Cardiac septum (tissue), 1 donor: ENCODE measurements at regions not wholly inside any gene's neighbourhood (a gene's known extent, or its start where the extent isn't known, plus 50 kb on each side); places are given as distances from the start of the nearest gene placed in this dataset.

ENCODE experiments used
- DNase-seq: peaks from one replicate; pipeline ENCODE4 v3.0.0-alpha.2; 2020; ENCODE audit warnings: low spot score
- intact Hi-C: fragments of 100-400 bp; cut with DNase I; formaldehyde crosslinking; loops from one replicate; pipeline ENCODE4 v1.14.0; 2022
- donor health status: DM: no; HTN: no; CAD: no.

DNA sequence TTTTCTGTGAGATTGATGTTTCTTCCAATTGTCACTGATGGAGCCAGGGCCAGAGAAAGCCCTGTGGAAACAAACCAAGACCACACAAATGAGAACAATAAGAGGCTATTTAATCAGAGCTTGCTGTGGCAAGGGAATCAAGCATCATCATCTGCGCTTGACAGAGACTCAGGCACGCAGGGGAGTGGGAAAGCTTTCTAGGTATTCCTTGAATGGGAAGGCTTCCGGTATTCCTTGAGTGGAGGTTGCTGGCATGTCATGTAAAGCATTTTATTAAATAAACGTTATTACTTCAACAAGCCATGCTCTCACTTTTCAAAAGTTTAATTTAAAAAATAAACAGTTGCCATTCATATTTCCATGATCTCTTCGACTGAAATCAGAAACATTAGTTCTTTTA lies 194.6 kb upstream of the SYT4 start:
- intact Hi-C loops, result no loop called here

DNA sequence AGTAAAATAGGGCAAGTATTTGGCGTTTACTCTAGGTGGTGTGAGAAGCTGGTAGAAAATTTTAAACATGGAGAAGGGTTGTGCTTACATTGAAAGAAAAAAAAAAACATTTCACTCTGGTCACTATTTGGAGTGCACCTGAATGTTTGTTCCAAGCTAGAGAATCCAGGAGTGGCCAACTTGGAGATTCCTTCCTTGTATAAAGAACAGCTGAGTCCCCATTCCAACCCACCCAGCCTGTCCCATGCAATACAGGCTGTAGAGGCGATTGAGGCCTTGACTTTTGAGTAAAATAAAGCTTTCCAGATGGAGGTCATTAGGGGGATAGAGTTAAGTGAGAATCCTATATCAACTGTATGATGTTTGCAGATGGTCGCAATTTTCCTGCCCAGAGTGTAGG lies 203.8 kb upstream of the SYT4 start:
- intact Hi-C loops, result no loop called here
- DNase-seq, result no peak

More for the DNA sequence above, 194.6 kb upstream of the SYT4 start:
- no peak for DNase-seq

DNA sequence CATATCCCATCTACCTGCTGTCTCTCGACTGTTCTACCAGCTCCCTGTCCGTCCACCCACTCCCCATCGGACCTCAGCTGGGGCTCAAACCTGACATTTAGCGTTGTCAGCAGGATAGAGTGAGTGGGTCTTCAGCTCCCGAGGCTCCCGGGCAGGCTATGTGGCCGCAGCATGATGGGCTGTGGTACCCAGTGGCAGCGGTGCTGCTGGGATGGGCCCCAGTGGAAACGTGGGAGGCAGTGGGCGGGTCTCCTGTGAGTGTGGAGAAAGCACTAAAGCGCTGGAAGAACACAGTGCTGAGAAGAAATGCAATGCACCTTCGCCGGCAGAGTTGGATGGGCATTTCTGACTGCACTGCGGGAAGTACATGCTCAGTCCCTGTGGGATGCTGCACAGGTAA lies 204.8 kb upstream of the SYT4 start:
- intact Hi-C loops, result no loop called here

DNA sequence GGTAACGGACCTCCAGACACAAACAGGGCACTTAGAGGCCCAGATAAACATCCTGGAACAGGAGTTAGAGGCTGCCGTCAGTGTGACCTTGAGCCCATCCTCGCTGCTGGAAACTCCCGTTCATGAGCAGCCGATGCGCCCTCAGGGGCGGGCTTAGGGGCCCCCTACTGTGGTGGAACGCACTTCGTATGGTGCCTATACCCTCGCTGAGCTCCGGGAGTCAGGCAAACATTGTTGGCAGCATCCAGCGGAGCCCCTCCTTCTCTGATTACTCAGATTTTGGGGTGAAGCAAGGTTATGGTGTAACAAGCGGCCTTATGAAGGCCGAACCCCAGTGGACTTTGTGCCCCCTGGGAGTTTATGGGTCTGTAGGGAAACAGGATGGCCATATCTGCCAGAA lies 205.3 kb upstream of the SYT4 start:
- no peak for DNase-seq
- intact Hi-C loops, result no loop called here

More for the DNA sequence above, 204.8 kb upstream of the SYT4 start:
- no peak for DNase-seq

DNA sequence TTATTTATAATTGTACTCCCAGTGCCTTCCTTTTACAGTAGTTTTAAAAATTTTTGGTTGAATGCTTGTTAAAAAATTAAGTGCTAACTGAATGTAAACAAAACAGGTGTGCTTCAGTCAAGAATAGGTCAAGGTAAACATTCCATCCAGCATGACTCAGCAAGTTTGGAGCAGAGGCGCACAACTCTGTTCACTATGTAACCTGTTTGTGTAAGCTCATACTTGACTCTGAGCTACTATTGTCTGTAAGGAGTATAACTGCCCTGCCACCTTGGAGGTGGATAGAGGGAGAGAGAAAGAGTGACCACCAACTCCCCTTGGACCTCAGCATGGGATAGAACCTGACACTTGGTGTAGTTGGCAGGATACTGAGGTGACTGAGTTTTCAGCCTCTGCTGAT lies 207.4 kb upstream of the SYT4 start:
- intact Hi-C loops, result no loop called here

DNA sequence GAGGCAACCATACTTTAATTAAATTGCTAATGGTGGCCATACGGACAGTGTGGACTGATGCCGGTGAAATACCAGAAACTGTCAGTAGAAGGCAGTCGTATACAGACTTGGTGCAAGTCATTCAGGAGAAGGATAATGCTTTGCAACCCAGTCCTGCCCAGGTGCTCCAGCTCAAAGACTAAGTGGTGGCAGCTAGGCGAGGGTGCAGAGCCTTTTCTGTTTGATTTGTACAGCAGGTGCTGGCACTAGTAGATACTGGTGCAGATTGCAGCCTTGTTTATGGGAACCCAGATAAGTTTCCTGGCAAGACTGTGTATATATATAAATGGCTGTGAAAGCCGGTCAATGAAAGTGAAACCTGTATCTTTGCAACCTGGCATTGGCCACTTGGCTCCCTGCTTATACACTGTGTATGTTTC lies 208.3 kb upstream of the SYT4 start:
- no peak for DNase-seq
- intact Hi-C loops, result no loop called here

More for the DNA sequence above, 207.4 kb upstream of the SYT4 start:
- DNase-seq, result no peak

DNA sequence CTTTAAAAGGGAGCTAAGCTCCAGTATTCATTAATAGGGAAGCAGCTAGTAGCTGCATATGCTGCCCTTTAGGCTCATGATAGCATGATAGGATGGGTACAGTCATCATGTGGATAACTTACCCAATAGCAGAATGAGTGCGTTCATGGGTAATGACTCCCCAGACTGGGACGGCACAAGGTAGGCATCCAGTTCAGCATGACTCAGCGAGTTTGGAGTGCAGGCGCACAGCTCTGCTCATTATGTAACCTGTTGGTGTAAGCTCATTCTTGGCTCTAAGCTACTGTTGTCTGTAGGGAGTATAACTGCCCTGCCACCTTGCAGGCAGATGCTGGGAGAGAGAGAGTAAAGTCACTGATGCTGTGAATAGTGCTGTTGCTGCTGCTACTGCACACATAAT lies 209.2 kb upstream of the SYT4 start:
- intact Hi-C loops, result no loop called here
- DNase-seq, result no peak

DNA sequence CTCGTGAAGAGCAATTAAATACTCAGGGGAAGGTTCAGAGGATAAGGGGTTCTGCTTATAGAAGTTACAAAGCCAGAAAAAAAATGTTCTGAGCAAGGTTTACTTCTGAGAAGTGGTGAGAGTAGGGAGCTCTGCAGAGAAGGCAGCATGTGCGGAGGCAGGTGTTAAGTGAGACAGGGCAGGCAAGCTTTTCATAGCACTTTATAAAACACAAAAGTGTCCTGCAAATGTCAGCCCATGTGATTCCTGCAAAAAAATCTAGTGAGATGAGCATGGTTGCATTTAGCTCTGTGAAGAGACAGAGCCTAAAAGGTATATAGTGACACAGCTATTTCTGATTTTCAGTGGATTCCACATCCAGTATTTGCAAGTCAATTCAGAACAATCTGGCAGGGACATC lies 223.8 kb upstream of the SYT4 start:
- no peak for DNase-seq
- intact Hi-C loops, result no loop called here

DNA sequence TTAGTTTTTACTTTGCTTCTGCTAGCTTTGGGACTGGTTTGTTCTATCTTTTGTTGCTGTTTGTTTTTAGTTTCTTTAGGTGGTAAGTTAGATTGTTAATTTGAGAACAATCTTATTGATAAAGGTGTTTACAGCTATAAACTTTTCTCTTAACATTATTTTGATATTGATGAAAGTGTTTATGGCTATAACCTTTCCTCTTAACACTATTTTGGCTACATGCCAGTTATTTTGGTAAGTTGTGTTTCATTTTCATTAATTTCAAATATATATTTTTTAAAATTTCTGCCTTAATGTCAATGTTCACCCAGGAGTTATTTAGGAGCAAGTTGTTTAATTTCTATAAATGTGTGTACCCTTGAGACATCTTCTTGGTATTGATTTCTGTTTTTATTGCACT lies 229.6 kb upstream of the SYT4 start:
- intact Hi-C loops, result no loop called here
- no peak for DNase-seq

DNA sequence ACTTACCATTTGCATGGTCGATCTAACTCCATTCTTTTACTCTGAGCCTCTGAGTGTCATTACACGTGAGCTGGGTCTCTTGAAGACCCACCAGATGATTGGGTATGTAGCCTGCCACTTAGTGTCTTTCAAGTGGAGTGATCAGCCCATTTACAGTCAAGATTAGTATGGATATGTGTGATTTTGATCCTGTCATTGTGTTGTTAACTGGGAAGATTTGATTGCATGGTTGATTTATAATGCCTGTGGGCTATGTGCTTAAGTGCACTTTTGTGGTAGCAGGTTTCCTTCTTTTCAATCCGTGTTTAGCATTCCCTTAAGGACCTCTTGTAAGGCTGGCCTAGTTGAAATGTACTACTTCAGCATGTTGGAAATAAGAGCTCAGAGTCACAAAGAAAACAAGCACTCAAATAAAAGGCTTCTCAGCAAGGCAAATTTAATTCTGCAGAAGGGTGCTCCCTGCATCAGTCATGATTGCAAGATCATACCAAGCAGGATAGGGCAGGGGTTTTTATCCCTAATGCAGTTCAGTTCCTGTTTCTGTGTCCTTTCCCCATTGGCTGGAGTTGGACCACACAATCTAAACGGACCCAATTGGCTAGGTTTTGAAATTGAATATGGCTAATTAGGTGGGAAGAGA lies 230.7 kb upstream of the SYT4 start:
- DNase-seq, result no peak
- intact Hi-C loops, result no loop called here

DNA sequence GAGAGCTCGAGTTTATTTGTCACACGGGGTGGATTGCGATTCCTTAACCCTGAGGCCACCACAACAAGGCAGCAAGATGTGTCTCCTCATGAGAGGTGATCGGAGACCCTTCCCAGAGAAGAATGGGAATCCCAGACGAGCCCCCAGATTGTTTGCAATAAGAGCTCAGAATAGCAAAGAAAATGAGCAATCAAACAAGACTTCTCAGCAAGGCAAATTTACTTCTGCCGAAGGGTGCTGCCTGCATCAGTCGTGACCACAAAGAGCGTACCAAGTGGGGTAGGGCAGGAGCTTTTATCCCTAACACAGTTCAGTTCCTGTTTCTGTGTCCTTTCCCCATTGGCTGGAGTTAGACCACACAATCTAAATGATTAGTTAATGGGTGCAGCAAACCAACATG lies 237.5 kb upstream of the SYT4 start:
- intact Hi-C loops, result no loop called here
- no peak for DNase-seq

DNA sequence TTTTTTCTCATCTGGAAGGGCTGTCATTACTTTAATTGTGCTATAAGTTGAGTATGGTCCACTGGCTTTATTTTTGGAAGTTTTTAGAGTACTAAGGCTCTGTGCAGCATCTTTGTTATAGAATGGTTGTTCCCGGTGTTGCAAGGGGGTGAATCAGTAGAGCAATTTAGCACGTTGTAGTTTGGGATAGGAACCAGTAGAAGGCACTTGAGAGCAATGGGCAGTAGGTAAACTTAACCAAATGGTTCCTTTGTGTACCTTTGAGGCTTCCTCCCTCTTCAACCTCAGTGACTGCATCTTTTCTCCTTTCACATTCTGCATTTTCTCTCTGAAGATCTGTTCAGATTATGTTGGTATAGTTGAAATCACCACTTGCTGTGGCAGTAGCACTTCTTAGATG lies 238.2 kb upstream of the SYT4 start:
- intact Hi-C loops, result no loop called here
- DNase-seq, result no peak

DNA sequence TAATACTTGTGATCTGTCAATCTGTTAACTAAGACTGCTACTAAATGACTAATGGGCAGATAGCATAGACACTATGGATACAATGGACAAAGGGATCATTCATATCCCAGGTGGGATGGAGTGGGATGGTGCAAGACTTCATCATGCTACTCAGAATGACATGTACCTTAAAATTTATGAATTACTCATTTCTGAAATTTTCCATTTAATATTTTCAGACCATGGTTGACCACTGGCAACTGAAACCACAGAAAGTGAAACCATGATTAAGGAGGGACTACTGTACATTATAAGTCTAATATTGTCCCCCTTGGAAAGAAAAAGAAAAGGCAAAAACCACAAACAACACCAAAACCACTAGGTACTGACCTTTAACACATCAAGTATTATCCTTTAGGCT lies 247.0 kb upstream of the SYT4 start:
- DNase-seq, result no peak
- intact Hi-C loops, result no loop called here

DNA sequence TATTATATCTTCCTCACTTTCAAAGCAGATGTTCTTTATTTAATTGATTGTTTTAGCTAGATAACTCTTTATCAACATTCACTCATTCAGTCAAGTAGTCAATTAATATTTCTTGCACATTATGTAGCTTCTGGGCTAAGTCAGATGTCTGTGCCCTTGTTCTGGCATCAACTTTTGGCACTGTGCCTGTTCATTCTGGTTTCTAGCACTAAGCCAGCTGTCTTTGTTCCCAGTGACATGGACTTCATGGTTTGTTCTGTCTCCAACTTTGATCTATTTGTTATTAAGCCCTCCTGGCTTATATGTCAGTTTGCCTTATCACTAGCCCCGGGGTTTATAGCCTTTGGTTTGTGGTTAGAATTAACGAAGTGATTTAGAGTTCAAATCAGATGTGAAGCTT lies 247.9 kb upstream of the SYT4 start:
- no peak for DNase-seq
- intact Hi-C loops, result no loop called here

DNA sequence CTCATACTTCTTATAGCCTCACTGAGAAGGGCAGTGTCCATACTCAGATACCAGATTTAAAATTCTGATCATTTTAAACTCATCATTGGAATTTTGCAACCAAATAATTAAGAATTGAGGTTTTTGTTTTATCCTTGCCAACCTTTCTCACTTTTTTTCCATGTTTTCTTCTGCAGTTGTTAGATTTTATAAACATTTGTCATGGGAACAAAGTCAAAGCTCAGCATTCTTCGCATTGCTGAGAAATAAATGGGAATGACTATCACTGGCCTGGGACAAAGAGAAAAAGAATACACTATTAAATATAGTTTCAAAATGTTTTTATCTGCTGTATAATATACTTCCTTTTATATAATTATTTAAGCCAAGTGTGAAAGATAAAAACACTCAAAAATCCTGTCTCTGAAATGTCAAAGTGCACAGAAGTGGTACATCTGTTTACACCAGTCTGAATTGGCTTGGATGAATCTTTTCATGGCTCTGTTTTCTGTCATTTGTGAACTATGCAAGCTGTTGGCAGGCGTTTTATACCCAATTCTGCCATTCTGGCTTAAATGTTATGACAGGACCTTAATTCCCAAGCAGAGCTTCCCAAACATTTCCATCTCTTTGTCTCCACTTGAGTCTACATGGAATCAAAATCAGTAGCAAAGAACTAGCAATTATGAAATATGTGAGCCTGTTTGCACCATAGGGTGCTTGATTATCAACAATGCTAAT lies 249.3 kb upstream of the SYT4 start:
- intact Hi-C loops, result no loop called here
- DNase-seq, result no peak

DNA sequence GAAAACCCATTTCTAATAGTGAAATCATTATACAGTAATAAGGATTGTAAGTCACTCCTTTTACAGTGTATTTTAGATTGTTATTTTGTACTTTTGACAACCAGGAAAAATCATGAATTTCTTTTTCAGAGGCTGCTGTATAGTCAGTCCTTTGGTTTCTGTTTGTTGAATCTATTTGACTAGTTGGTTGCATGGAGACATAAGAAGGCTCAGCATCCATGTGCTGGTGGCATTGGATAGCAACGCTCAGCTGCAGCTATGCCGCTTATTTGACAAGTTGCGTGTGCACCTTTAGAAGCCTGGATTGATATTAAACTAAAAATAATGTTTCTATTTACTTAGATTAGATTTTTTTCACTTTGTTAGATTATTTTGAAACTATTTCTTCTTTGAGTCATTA lies 254.1 kb upstream of the SYT4 start:
- no peak for DNase-seq

DNA sequence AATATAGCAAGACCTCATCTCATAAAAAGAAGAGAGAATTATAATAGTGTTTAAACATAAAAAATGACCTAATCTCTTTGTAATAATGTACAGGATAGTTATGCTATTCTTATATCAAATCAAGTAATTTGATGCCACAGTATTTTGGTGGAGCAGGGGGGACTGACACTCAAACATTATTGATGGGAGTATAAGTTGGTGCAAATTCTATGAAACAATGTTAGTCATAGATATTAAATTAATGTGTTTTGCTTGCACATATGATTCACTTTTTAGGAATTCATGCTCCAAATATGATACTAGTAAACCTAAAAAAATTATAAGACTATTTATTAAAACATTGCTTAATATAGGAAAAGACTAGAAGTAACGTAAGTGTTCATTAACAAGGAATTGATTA lies 256.1 kb upstream of the SYT4 start:
- intact Hi-C loops, result no loop called here
- no peak for DNase-seq

More for the DNA sequence above, 254.1 kb upstream of the SYT4 start:
- intact Hi-C loops, result no loop called here

DNA sequence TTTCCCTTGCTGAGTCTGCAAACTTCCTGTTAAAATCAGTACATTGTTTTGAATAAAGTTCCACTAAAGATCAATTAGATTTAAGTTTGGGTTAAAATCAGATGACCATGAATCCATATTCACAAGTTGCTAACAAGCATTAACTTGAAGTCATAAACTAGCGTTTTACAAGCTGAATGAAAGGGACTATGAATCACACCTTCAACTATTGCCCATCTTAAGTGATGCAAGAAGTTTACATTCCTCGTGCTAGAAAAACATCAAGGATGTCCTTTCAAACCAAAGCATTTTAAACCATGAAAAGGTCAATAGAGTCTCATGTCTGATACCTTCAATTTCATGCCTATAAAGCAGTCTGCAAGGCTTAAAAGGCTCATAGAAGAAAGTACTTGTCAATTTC lies 257.2 kb upstream of the SYT4 start:
- no peak for DNase-seq
- intact Hi-C loops, result no loop called here

DNA sequence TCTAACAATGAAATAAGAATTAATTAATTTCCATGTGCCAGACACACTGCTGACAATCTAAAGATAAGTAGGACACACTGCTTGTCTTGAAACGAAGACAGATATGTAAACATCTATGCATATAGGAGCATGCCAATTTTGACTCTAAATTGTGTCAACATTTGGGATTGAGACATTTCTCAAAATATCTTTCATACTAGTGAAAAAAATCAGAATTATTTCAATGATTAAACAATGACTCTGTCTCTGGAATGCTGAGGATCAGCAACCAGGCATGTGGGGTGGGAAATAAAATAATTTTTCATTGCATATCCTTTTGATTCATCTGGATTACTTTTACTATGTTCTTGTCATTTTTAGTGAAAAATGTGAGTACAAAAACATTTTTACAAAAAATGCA lies 262.6 kb upstream of the SYT4 start:
- no peak for DNase-seq
- intact Hi-C loops, result no loop called here

DNA sequence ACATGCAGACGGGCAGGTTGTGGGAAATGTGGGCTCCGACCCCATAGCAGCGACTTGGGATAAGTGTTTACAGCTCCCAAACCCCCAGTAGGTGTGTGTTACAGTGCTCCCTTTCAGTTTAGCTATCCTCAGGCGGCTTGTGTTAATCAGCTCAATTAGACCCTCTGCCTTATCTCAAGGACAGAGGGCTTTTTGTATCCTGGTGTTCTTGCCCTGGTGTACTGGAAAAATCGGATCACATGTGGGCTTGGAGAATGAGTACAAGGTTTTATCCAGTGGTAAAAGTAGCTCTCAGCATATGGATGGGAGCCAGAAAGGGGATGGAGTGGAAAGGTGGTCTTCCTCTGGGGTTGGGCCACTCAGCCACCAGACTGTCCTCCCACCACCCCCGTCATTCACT lies 264.7 kb upstream of the SYT4 start:
- intact Hi-C loops, result no loop called here
- no peak for DNase-seq

DNA sequence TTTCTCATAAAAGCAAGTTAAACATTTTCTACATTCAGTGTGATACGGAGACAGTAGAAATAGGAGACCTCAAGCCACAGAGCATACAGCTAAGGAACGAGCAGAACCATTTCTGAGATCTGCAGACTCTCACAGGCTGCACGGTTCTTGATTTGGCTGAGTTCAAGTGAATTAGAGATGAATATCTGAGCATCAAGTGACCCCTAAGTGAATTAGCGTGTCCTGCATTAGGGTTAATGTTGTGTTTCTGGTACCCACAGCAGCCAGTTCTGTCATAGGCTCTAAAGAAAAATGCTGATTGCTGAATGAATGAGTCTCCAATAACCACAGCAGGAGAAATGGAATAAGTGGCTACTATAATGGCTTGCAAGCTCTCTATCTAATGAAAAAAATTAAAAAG lies 265.9 kb upstream of the SYT4 start:
- no peak for DNase-seq
- intact Hi-C loops, result no loop called here

DNA sequence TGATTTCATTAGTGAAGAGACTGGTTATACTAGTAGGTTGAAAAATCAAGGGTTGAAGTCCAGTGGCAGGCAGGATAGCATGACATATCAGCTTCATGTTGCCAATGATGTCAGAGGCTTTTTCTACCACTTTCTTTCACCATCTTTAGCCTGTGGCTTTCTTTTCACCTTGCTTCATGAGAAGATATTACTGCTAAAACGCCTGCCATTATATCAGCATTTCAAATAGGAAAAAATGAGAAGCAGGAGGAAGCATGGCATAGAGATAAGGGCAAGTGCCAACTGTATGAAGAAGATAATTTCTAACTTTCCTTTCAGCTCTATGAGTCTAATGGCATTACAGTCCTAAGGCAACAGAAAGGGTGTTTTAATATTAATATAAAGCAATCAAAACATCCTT lies 270.2 kb upstream of the SYT4 start:
- no peak for DNase-seq
- intact Hi-C loops, result no loop called here
